Immature natural killer cell (primary cell): ENCODE measurements at regions not wholly inside any gene's neighbourhood (a gene's known extent, or its start where the extent isn't known, plus 50 kb on each side); places are given as distances from the start of the nearest gene placed in this dataset.

Experiments used
- DNase-seq, 3 donors: peaks; one replicate each; pipeline ENCODE4 v3.0.0; 2022; ENCODE audit warnings: mixed read lengths in 1 of 3
- H3K27ac Mint-ChIP-seq, 6 donors: one replicate each; pipeline ENCODE4 v1.8.0; 2020; ENCODE audit warnings: mixed read lengths in 6 of 6, mild to moderate bottlenecking in 5 of 6, inconsistent platforms in 4 of 6, moderate library complexity in 3 of 6
- H3K27me3 Mint-ChIP-seq, 3 donors: one replicate each; pipeline ENCODE4 v1.8.0; 2020 to 2021; ENCODE audit warnings: low read depth in 3 of 3, mild to moderate bottlenecking in 3 of 3, mixed read lengths in 3 of 3, moderate library complexity in 3 of 3, inconsistent platforms in 1 of 3
- H3K36me3 Mint-ChIP-seq, 3 donors: one replicate each; pipeline ENCODE4 v1.8.0; 2020; ENCODE audit warnings: mixed read lengths in 3 of 3, inconsistent platforms in 2 of 3, mild to moderate bottlenecking in 2 of 3
- H3K4me1 Mint-ChIP-seq, 2 donors: one replicate each; pipeline ENCODE4 v1.8.0; 2020; ENCODE audit warnings: inconsistent platforms in 2 of 2, mild to moderate bottlenecking in 2 of 2, mixed read lengths in 2 of 2, moderate library complexity in 1 of 2
- H3K4me3 Mint-ChIP-seq, 5 donors: one replicate each; pipeline ENCODE4 v1.8.0; 2020; ENCODE audit warnings: mild to moderate bottlenecking in 5 of 5, mixed read lengths in 5 of 5, inconsistent platforms in 3 of 5, moderate library complexity in 3 of 5
- H3K9me3 Mint-ChIP-seq, 6 donors: one replicate each; pipeline ENCODE4 v1.8.0; 2020; ENCODE audit warnings: mild to moderate bottlenecking in 6 of 6, mixed read lengths in 6 of 6, inconsistent platforms in 4 of 6, moderate library complexity in 3 of 6

- no peak overlapping the region for H3K4me3 Mint-ChIP-seq
- peaks cover 0 to 2% (median 0%) of the 10 kb centered on the region in 6 donors for H3K9me3 Mint-ChIP-seq
- no peaks in the 10 kb centered on the region for H3K4me1 Mint-ChIP-seq
- no peak overlapping the region for H3K27ac Mint-ChIP-seq
- H3K27me3 Mint-ChIP-seq, result no peaks in the 10 kb centered on the region
- DNase-seq, result no peak
- H3K36me3 Mint-ChIP-seq, result no peaks in the 10 kb centered on the region
Observed at GRCh38 chr18:78838183-78838582, 141.4 kb upstream of the SALL3 start.

- Mint-ChIP-seq H3K4me1 (no peaks in the 10 kb centered on the region), H3K27me3 (peaks cover 6 to 24% (median 7%) of the 10 kb centered on the region in 3 donors), H3K4me3 (no peak overlapping the region), H3K9me3 (peaks cover 0 to 37% (median 9%) of the 10 kb centered on the region in 6 donors), H3K27ac (no peak overlapping the region), H3K36me3 (peaks cover 0 to 4% (median 0%) of the 10 kb centered on the region in 3 donors)
- no peak for DNase-seq
Observed at GRCh38 chr18:78849046-78849445, 130.6 kb upstream of the SALL3 start.

- Mint-ChIP-seq H3K36me3 (peaks cover 0 to 4% (median 0%) of the 10 kb centered on the region in 3 donors), H3K27me3 (peaks cover 6 to 20% (median 7%) of the 10 kb centered on the region in 3 donors), H3K4me3 (no peak overlapping the region), H3K4me1 (no peaks in the 10 kb centered on the region), H3K27ac (no peak overlapping the region), H3K9me3 (peaks cover 0 to 33% (median 9%) of the 10 kb centered on the region in 6 donors)
- no peak for DNase-seq
Observed at GRCh38 chr18:78849458-78849857, 130.2 kb upstream of the SALL3 start.

- peaks cover 0 to 6% (median 4%) of the 10 kb centered on the region in 6 donors for H3K9me3 Mint-ChIP-seq
- no peaks in the 10 kb centered on the region for H3K4me1 Mint-ChIP-seq
- H3K4me3 Mint-ChIP-seq, result no peak overlapping the region
- peaks cover 2 to 9% (median 3%) of the 10 kb centered on the region in 3 donors for H3K27me3 Mint-ChIP-seq
- H3K27ac Mint-ChIP-seq, result no peak overlapping the region
- DNase-seq, result no peak
- H3K36me3 Mint-ChIP-seq, result no peaks in the 10 kb centered on the region
Observed at GRCh38 chr18:78853341-78853740, 126.3 kb upstream of the SALL3 start.

GRCh38 chr18:78855188-78855587 lies 124.4 kb upstream of the SALL3 start:
- H3K9me3 Mint-ChIP-seq, result peaks cover 0 to 3% (median 2%) of the 10 kb centered on the region in 6 donors
- H3K27me3 Mint-ChIP-seq, result peaks cover 3 to 7% (median 5%) of the 10 kb centered on the region in 3 donors
- H3K4me3 Mint-ChIP-seq, result no peak overlapping the region
- no peaks in the 10 kb centered on the region for H3K4me1 Mint-ChIP-seq
- no peak overlapping the region for H3K27ac Mint-ChIP-seq
- H3K36me3 Mint-ChIP-seq, result no peaks in the 10 kb centered on the region
- no peak for DNase-seq

GRCh38 chr18:78856569-78857313 lies 122.9 kb upstream of the SALL3 start:
- no peak for DNase-seq
- H3K27ac Mint-ChIP-seq, result no peak overlapping the region
- H3K4me3 Mint-ChIP-seq, result no peak overlapping the region
- H3K27me3 Mint-ChIP-seq, result peaks cover 0 to 7% (median 3%) of the 10 kb centered on the region in 3 donors
- H3K9me3 Mint-ChIP-seq, result peaks cover 0 to 3% (median 0%) of the 10 kb centered on the region in 6 donors
- H3K36me3 Mint-ChIP-seq, result no peaks in the 10 kb centered on the region
- H3K4me1 Mint-ChIP-seq, result no peaks in the 10 kb centered on the region

GRCh38 chr18:78857314-78858150 lies 122.1 kb upstream of the SALL3 start:
- peaks cover 0 to 5% (median 3%) of the 10 kb centered on the region in 3 donors for H3K27me3 Mint-ChIP-seq
- no peaks in the 10 kb centered on the region for H3K36me3 Mint-ChIP-seq
- no peak overlapping the region for H3K4me3 Mint-ChIP-seq
- DNase-seq, result no peak
- H3K27ac Mint-ChIP-seq, result no peak overlapping the region
- H3K4me1 Mint-ChIP-seq, result no peaks in the 10 kb centered on the region
- peaks cover 0 to 3% (median 0%) of the 10 kb centered on the region in 6 donors for H3K9me3 Mint-ChIP-seq

- DNase-seq, result no peak
- H3K27ac Mint-ChIP-seq, result no peak overlapping the region
- H3K4me3 Mint-ChIP-seq, result no peak overlapping the region
- H3K9me3 Mint-ChIP-seq, result peaks cover 0 to 3% (median 0%) of the 10 kb centered on the region in 6 donors
- no peaks in the 10 kb centered on the region for H3K4me1 Mint-ChIP-seq
- no peaks in the 10 kb centered on the region for H3K36me3 Mint-ChIP-seq
- H3K27me3 Mint-ChIP-seq, result peaks cover 0 to 3% (median 2%) of the 10 kb centered on the region in 3 donors
Observed at GRCh38 chr18:78859686-78860085, 119.9 kb upstream of the SALL3 start.

GRCh38 chr18:78860117-78860516 lies 119.5 kb upstream of the SALL3 start:
- DNase-seq, result no peak
- H3K4me3 Mint-ChIP-seq, result no peak overlapping the region
- H3K36me3 Mint-ChIP-seq, result no peaks in the 10 kb centered on the region
- H3K4me1 Mint-ChIP-seq, result no peaks in the 10 kb centered on the region
- peaks cover 0 to 3% (median 0%) of the 10 kb centered on the region in 6 donors for H3K9me3 Mint-ChIP-seq
- peaks cover 0 to 4% (median 2%) of the 10 kb centered on the region in 3 donors for H3K27me3 Mint-ChIP-seq
- no peak overlapping the region for H3K27ac Mint-ChIP-seq

- H3K27me3 Mint-ChIP-seq, result peaks cover 0 to 7% (median 5%) of the 10 kb centered on the region in 3 donors
Observed at GRCh38 chr18:78861116-78861515, 118.5 kb upstream of the SALL3 start.

GRCh38 chr18:78861706-78862105 lies 117.9 kb upstream of the SALL3 start:
- DNase-seq, result no peak
- Mint-ChIP-seq H3K27ac (no peak overlapping the region), H3K36me3 (no peaks in the 10 kb centered on the region), H3K4me3 (no peak overlapping the region), H3K27me3 (peaks cover 0 to 7% (median 5%) of the 10 kb centered on the region in 3 donors), H3K9me3 (peaks cover 0 to 1% (median 0%) of the 10 kb centered on the region in 6 donors), H3K4me1 (no peaks in the 10 kb centered on the region)

More at GRCh38 chr18:78861116-78861515, 118.5 kb upstream of the SALL3 start:
- H3K4me1 Mint-ChIP-seq, result no peaks in the 10 kb centered on the region
- no peak for DNase-seq
- no peaks in the 10 kb centered on the region for H3K36me3 Mint-ChIP-seq
- H3K4me3 Mint-ChIP-seq, result no peak overlapping the region
- peaks cover 0 to 3% (median 0%) of the 10 kb centered on the region in 6 donors for H3K9me3 Mint-ChIP-seq
- H3K27ac Mint-ChIP-seq, result no peak overlapping the region

GRCh38 chr18:78862395-78862794 lies 117.2 kb upstream of the SALL3 start:
- no peak for DNase-seq
- Mint-ChIP-seq H3K27ac (no peak overlapping the region), H3K27me3 (peaks cover 0 to 7% (median 5%) of the 10 kb centered on the region in 3 donors), H3K4me1 (no peaks in the 10 kb centered on the region), H3K36me3 (no peaks in the 10 kb centered on the region), H3K9me3 (peaks cover 0 to 1% (median 0%) of the 10 kb centered on the region in 6 donors), H3K4me3 (no peak overlapping the region)

- no peak overlapping the region for H3K4me3 Mint-ChIP-seq
- no peak overlapping the region for H3K27ac Mint-ChIP-seq
- H3K36me3 Mint-ChIP-seq, result no peaks in the 10 kb centered on the region
- no peaks in the 10 kb centered on the region for H3K9me3 Mint-ChIP-seq
- peaks cover 2 to 9% (median 4%) of the 10 kb centered on the region in 3 donors for H3K27me3 Mint-ChIP-seq
- H3K4me1 Mint-ChIP-seq, result no peaks in the 10 kb centered on the region
- no peak for DNase-seq
Observed at GRCh38 chr18:78865056-78865598, 114.5 kb upstream of the SALL3 start.
